ENCODE measurements at regions not wholly inside any gene's neighbourhood (a gene's known extent, or its start where the extent isn't known, plus 50 kb on each side); places are given as distances from the start of the nearest gene placed in this dataset.

GRCh38 chr7:17502213-17503060 is 204.0 kb downstream of the AHR start:
- Histone ChIP-seq H3K36me3 (ENCODE audit: insufficient read depth, low read length) (no peaks in the 10 kb centered on the region), H3K79me2 (ENCODE audit: insufficient read depth, low read depth, low read length) (no peaks in the 10 kb centered on the region), H3K4me1 (ENCODE audit: insufficient read depth, low read length, poor library complexity, severe bottlenecking) (no peaks in the 10 kb centered on the region), H3K27ac (ENCODE audit: low read depth, low read length, poor library complexity, severe bottlenecking) (no peak overlapping the region), H3K4me3 (ENCODE audit: low read depth, low read length, poor library complexity, severe bottlenecking) (no peak overlapping the region), H3K9me3 (ENCODE audit: low read length) (no peaks in the 10 kb centered on the region), H4K20me1 (ENCODE audit: insufficient read depth, low read length) (no peaks in the 10 kb centered on the region; the same call in 1 of the 2 replicates), H3K9me2 (ENCODE audit: insufficient read depth, low read length) (no peaks in the 10 kb centered on the region), H3K4me2 (ENCODE audit: low read length) (no peak overlapping the region), H2AFZ (ENCODE audit: low read length) (no peak overlapping the region)
- CTCF ChIA-PET (ENCODE audit: unreplicated experiment): no interaction called here
- no TSS peak for BruUV-seq (replicated peaks)
- no peak for TF ChIP-seq CTCF (conservative IDR thresholded peaks at IDR 0.05; ENCODE audit: low read length)
- no peak for TF ChIP-seq EZH2phosphoT487 (IDR thresholded peaks at IDR 0.05; ENCODE audit: borderline replicate concordance, low read depth, low read length)
- intact Hi-C loops (cut with micrococcal nuclease; ENCODE audit: unreplicated experiment): no loop called here
- POLR2A ChIA-PET: no interaction called here
- DNase-seq (ENCODE audit: low spot score): no peak

GRCh38 chr7:17506095-17506494 is 207.6 kb downstream of the AHR start:
- no TSS peak for BruUV-seq (replicated peaks)

More at GRCh38 chr7:17506095-17506494, 207.6 kb downstream of the AHR start:
- Histone ChIP-seq H3K27ac (ENCODE audit: low read depth, low read length, poor library complexity, severe bottlenecking) (no peak overlapping the region), H3K4me1 (ENCODE audit: insufficient read depth, low read length, poor library complexity, severe bottlenecking) (no peaks in the 10 kb centered on the region), H3K9me3 (ENCODE audit: low read length) (no peaks in the 10 kb centered on the region), H4K20me1 (ENCODE audit: insufficient read depth, low read length) (no peaks in the 10 kb centered on the region), H3K36me3 (ENCODE audit: insufficient read depth, low read length) (no peaks in the 10 kb centered on the region), H3K79me2 (ENCODE audit: insufficient read depth, low read depth, low read length) (no peaks in the 10 kb centered on the region), H3K9me2 (ENCODE audit: insufficient read depth, low read length) (no peaks in the 10 kb centered on the region), H3K4me2 (ENCODE audit: low read length) (no peak overlapping the region), H3K4me3 (ENCODE audit: low read depth, low read length, poor library complexity, severe bottlenecking) (no peak overlapping the region), H2AFZ (ENCODE audit: low read length) (no peak overlapping the region)
- POLR2A ChIA-PET: interaction anchor here (0.8 to 1.5 kb wide), 2 partner anchors 9 to 23 kb away, joined by 3 to 7 read pairs; no protein-coding TSS in a partner anchor
- CTCF ChIA-PET (ENCODE audit: unreplicated experiment): interaction anchor here (0.5 kb wide), 1 partner anchor 936 kb away, joined by 3 read pairs; no protein-coding TSS in a partner anchor
- TF ChIP-seq CTCF (conservative IDR thresholded peaks at IDR 0.05; ENCODE audit: low read length): no peak
- TF ChIP-seq EZH2phosphoT487 (IDR thresholded peaks at IDR 0.05; ENCODE audit: borderline replicate concordance, low read depth, low read length): no peak
- no peak for DNase-seq (ENCODE audit: low spot score)
- intact Hi-C loops (cut with micrococcal nuclease; ENCODE audit: unreplicated experiment): no loop called here

Measured in OCI-LY7 (cell line).